Fibroblast of lung (primary cell): ENCODE measurements at regions not wholly inside any gene's neighbourhood (a gene's known extent, or its start where the extent isn't known, plus 50 kb on each side); places are given as distances from the start of the nearest gene placed in this dataset.
A peak's percentile ranks its signal among the peaks of the same experiment; 100 is the strongest.

Experiments
- DNase-seq, 2 donors: peaks; one replicate each; pipeline versions ENCODE4 v3.0.0 to v3.0.0-alpha.2; 2010; ENCODE audit warnings: low read depth in 2 of 2
- H2AFZ ChIP-seq: 2 replicates; pipeline ENCODE4 v1.5.1; 2012; ENCODE audit warnings: low read length, control low read depth, inconsistent platforms
- H3K27ac ChIP-seq: 2 replicates; pipeline ENCODE4 v1.5.1; 2011; ENCODE audit warnings: low read length, control low read depth; ENCODE audit not compliant: insufficient read depth
- H3K27me3 ChIP-seq: 2 replicates; pipeline ENCODE4 v1.5.1; 2011; ENCODE audit warnings: mild to moderate bottlenecking, low read length; ENCODE audit not compliant: control insufficient read depth, insufficient read depth
- H3K36me3 ChIP-seq: 2 replicates; pipeline ENCODE4 v1.5.1; 2011; ENCODE audit warnings: low read length; ENCODE audit not compliant: control insufficient read depth, insufficient read depth
- H3K4me1 ChIP-seq: 2 replicates; pipeline ENCODE4 v1.5.1; 2011; ENCODE audit warnings: low read length; ENCODE audit not compliant: control insufficient read depth, insufficient read depth; ENCODE audit errors: extremely low read depth
- H3K4me2 ChIP-seq: 2 replicates; pipeline ENCODE4 v1.5.1; 2011; ENCODE audit warnings: low read length, control low read depth; ENCODE audit not compliant: insufficient read depth; ENCODE audit errors: extremely low read depth
- H3K4me3 ChIP-seq, 4 experiments: fragments of 200-600 bp in 1 of 4; sonication (generic) in 1 of 4; replicated peaks in 1 of 4; 2 replicates each; pipeline ENCODE4 v1.5.1; 2011 to 2016; ENCODE audit warnings: low read length in 4 of 4, low read depth in 3 of 4, mild to moderate bottlenecking in 3 of 4, control low read depth in 2 of 4, inconsistent platforms in 1 of 4, mixed read lengths in 1 of 4; ENCODE audit not compliant: insufficient read depth in 1 of 4; ENCODE audit errors: control extremely low read depth in 1 of 4
- H3K79me2 ChIP-seq: 2 replicates; pipeline ENCODE4 v1.5.1; 2012; ENCODE audit warnings: mild to moderate bottlenecking, low read length, inconsistent platforms; ENCODE audit not compliant: control insufficient read depth, insufficient read depth
- H3K9ac ChIP-seq: 2 replicates; pipeline ENCODE4 v1.5.1; 2011; ENCODE audit warnings: mild to moderate bottlenecking, low read length, control low read depth; ENCODE audit not compliant: insufficient read depth
- H3K9me3 ChIP-seq: 2 replicates; pipeline ENCODE4 v1.5.1; 2012; ENCODE audit warnings: low read depth, low read length; ENCODE audit not compliant: control insufficient read depth, insufficient read depth
- H4K20me1 ChIP-seq: 2 replicates; pipeline ENCODE4 v1.5.1; 2011; ENCODE audit warnings: low read length; ENCODE audit not compliant: control insufficient read depth, insufficient read depth; ENCODE audit errors: extremely low read depth
- EZH2 ChIP-seq: IDR thresholded peaks from 2 replicates; pipeline ENCODE4 v1.5.1; 2012; ENCODE audit warnings: low read length, control low read depth, mild to moderate bottlenecking; ENCODE audit errors: missing control alignments
- TF ChIP-seq, protein P1 (sequence below), 2 donors: IDR thresholded peaks in 1 of 2; conservative IDR thresholded peaks in 1 of 2; 1 replicate in 1 of 2; 2 replicates in 1 of 2; pipeline ENCODE4 v1.5.1; 2011 to 2012; ENCODE audit warnings: low read length in 2 of 2, control low read depth in 1 of 2, inconsistent platforms in 1 of 2, low read depth in 1 of 2, mild to moderate bottlenecking in 1 of 2

DNA sequence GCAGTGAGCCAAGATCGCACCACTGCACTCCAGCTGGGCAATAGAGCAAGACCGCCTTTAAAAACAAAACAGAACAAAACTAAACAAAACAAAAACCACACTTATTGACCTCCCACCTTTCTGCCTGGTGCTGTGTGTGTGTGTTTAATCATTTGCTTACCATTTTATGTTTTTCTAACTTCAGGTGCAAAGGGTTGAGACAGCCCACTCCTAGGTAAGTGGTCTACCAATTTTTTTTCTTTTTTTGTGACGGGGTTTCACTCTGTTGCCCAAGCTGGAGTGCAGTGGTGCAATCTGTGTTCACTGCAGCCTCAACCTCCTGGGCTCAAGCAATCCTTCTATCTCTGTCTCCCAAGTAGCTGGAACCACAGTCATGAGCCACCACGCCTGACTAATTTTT is 65.8 kb downstream of the SALL1 start:
- H2AFZ ChIP-seq, result no peak overlapping the region
- DNase-seq, result no peak
- H3K27me3 ChIP-seq, result no peaks in the 10 kb centered on the region
- no peak overlapping the region for H3K4me2 ChIP-seq
- H3K79me2 ChIP-seq, result no peaks in the 10 kb centered on the region
- H3K4me3 ChIP-seq, result no peak overlapping the region
- no peaks in the 10 kb centered on the region for H3K36me3 ChIP-seq
- no peak overlapping the region for H3K27ac ChIP-seq
- no peaks in the 10 kb centered on the region for H3K9me3 ChIP-seq
- TF ChIP-seq, protein P1, sequence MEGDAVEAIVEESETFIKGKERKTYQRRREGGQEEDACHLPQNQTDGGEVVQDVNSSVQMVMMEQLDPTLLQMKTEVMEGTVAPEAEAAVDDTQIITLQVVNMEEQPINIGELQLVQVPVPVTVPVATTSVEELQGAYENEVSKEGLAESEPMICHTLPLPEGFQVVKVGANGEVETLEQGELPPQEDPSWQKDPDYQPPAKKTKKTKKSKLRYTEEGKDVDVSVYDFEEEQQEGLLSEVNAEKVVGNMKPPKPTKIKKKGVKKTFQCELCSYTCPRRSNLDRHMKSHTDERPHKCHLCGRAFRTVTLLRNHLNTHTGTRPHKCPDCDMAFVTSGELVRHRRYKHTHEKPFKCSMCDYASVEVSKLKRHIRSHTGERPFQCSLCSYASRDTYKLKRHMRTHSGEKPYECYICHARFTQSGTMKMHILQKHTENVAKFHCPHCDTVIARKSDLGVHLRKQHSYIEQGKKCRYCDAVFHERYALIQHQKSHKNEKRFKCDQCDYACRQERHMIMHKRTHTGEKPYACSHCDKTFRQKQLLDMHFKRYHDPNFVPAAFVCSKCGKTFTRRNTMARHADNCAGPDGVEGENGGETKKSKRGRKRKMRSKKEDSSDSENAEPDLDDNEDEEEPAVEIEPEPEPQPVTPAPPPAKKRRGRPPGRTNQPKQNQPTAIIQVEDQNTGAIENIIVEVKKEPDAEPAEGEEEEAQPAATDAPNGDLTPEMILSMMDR (conservative IDR thresholded peaks at IDR 0.05 in 1 of 2, IDR thresholded peaks at IDR 0.05 in 1 of 2; ENCODE audit: low read depth in 1 of 2, low read length in 2 of 2), result no peak
- TF ChIP-seq EZH2, result no peak
- no peaks in the 10 kb centered on the region for H3K4me1 ChIP-seq
- no peak overlapping the region for H3K9ac ChIP-seq
- no peaks in the 10 kb centered on the region for H4K20me1 ChIP-seq

DNA sequence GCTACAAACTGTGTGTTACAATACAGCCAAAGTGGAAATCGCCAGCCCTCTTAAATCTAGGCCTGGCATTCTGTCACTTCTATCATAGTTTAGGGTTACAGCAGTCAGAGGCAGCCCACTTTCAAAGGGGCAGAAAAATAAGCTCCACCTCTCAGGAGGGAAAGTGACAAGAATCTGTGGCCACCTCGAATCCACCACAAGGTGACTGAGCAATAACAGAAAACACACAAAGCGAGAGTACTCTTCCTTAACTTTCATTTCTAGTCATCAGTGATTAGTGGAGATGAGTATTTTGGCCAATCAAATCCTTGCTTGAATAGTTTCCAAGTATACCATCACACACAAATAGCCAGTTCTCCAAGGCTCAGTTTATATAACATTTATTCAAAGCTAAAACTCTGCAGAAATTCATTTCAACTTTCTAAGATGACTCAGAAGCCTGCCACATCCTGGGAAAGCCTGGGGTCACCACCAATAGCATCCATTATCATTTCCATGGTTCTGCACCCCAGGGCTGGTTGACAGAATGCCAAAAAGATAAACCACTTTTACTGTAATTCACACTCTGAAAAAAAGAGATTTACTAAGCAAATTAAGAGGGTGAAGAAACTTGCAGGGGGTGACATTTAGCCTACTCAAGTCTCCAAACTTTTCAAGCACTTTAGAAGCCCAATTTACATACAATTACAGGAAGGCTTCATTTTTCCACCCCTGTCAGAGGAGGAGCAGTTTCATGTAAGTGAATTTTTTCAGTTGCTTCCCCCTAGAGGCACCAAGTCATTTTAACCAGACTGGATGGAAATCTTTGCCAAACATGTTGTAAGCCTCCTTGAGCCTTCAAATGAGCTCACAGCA is 66.8 kb downstream of the SALL1 start:
- Histone ChIP-seq H4K20me1 (no peaks in the 10 kb centered on the region), H3K9ac (no peak overlapping the region), H3K4me3 (no peak overlapping the region), H3K4me2 (no peak overlapping the region), H3K4me1 (no peaks in the 10 kb centered on the region), H2AFZ (no peak overlapping the region), H3K36me3 (no peaks in the 10 kb centered on the region), H3K27me3 (no peaks in the 10 kb centered on the region), H3K79me2 (no peaks in the 10 kb centered on the region), H3K9me3 (no peaks in the 10 kb centered on the region), H3K27ac (no peak overlapping the region)
- TF ChIP-seq EZH2, result no peak
- TF ChIP-seq, protein P1 (conservative IDR thresholded peaks at IDR 0.05 in 1 of 2, IDR thresholded peaks at IDR 0.05 in 1 of 2; ENCODE audit: low read depth in 1 of 2, low read length in 2 of 2), result no peak
- peak in 1 of 2 donors; percentile 64 for DNase-seq

GRCh38 chr16:51072591-51072990 is 78.5 kb downstream of the SALL1 start:
- Histone ChIP-seq H3K4me2 (no peak overlapping the region), H3K4me3 (no peak overlapping the region), H3K9ac (no peak overlapping the region), H3K27ac (no peak overlapping the region), H3K36me3 (no peaks in the 10 kb centered on the region), H3K9me3 (no peaks in the 10 kb centered on the region), H2AFZ (no peak overlapping the region), H3K27me3 (no peaks in the 10 kb centered on the region), H3K79me2 (no peaks in the 10 kb centered on the region), H4K20me1 (no peaks in the 10 kb centered on the region), H3K4me1 (no peaks in the 10 kb centered on the region)
- no peak for TF ChIP-seq EZH2
- TF ChIP-seq, protein P1 (conservative IDR thresholded peaks at IDR 0.05 in 1 of 2, IDR thresholded peaks at IDR 0.05 in 1 of 2; ENCODE audit: low read depth in 1 of 2, low read length in 2 of 2), result no peak
- DNase-seq, result no peak
